Parathyroid adenoma (tissue), 2 donors: ENCODE measurements at regions not wholly inside any gene's neighbourhood (a gene's known extent, or its start where the extent isn't known, plus 50 kb on each side); places are given as distances from the start of the nearest gene placed in this dataset.

Source experiments
- H2AFZ ChIP-seq: fragments of 300-600 bp; sonication (generic); one replicate; pipeline ENCODE4 v1.7.0; 2017; ENCODE audit warnings: antibody characterized with exemption, mild to moderate bottlenecking
- H3K27ac ChIP-seq: fragments of 300-600 bp; sonication (generic); one replicate; pipeline ENCODE4 v1.7.0; 2017
- H3K27me3 ChIP-seq: fragments of 300-600 bp; sonication (generic); one replicate; pipeline ENCODE4 v1.7.0; 2017; ENCODE audit warnings: low read length; ENCODE audit not compliant: control insufficient read depth, insufficient read depth
- H3K36me3 ChIP-seq: fragments of 300-600 bp; sonication (generic); one replicate; pipeline ENCODE4 v1.7.0; 2017; ENCODE audit warnings: low read length; ENCODE audit not compliant: control insufficient read depth, insufficient read depth
- H3K4me1 ChIP-seq: fragments of 300-600 bp; sonication (generic); one replicate; pipeline ENCODE4 v1.7.0; 2017; ENCODE audit warnings: control low read depth
- H3K4me2 ChIP-seq: fragments of 300-600 bp; sonication (generic); one replicate; pipeline ENCODE4 v1.7.0; 2017; ENCODE audit warnings: low read length
- H3K4me3 ChIP-seq: fragments of 300-600 bp; sonication (generic); one replicate; pipeline ENCODE4 v1.7.0; 2017; ENCODE audit warnings: low read depth, low read length
- H3K79me2 ChIP-seq: fragments of 300-600 bp; sonication (generic); one replicate; pipeline ENCODE4 v1.7.0; 2017; ENCODE audit warnings: control low read depth
- H3K9ac ChIP-seq: fragments of 300-600 bp; sonication (generic); one replicate; pipeline ENCODE4 v1.7.0; 2017; ENCODE audit warnings: mild to moderate bottlenecking
- H3K9me3 ChIP-seq: fragments of 300-600 bp; sonication (generic); one replicate; pipeline ENCODE4 v1.7.0; 2017; ENCODE audit warnings: low read length; ENCODE audit not compliant: control insufficient read depth
- CTCF ChIP-seq: fragments of 300-600 bp; sonication (generic); IDR thresholded peaks from one replicate; pipeline ENCODE4 v1.7.0; 2017; ENCODE audit warnings: antibody characterized with exemption, mild to moderate bottlenecking
- donor health status: primary hyperparathyroidism.

GRCh38 chr12:39123580-39124253 lies 218.3 kb upstream of the CPNE8 start:
- Histone ChIP-seq H3K4me1 (no peaks in the 10 kb centered on the region), H3K79me2 (no peaks in the 10 kb centered on the region), H2AFZ (no peak overlapping the region), H3K36me3 (no peaks in the 10 kb centered on the region), H3K27me3 (no peaks in the 10 kb centered on the region), H3K9ac (no peak overlapping the region), H3K9me3 (no peaks in the 10 kb centered on the region), H3K4me3 (no peak overlapping the region), H3K4me2 (no peak overlapping the region), H3K27ac (no peak overlapping the region)
- TF ChIP-seq CTCF: no peak

GRCh38 chr12:39122562-39123204 lies 217.3 kb upstream of the CPNE8 start:
- TF ChIP-seq CTCF: no peak
- H3K9me3 ChIP-seq: no peaks in the 10 kb centered on the region
- H3K9ac ChIP-seq: no peak overlapping the region
- H3K27ac ChIP-seq: no peak overlapping the region
- no peaks in the 10 kb centered on the region for H3K36me3 ChIP-seq
- no peak overlapping the region for H2AFZ ChIP-seq
- no peaks in the 10 kb centered on the region for H3K4me1 ChIP-seq
- no peaks in the 10 kb centered on the region for H3K79me2 ChIP-seq
- H3K27me3 ChIP-seq: no peaks in the 10 kb centered on the region
- H3K4me3 ChIP-seq: no peak overlapping the region
- H3K4me2 ChIP-seq: no peak overlapping the region

GRCh38 chr12:39116861-39117260 lies 211.5 kb upstream of the CPNE8 start:
- no peaks in the 10 kb centered on the region for H3K79me2 ChIP-seq
- H2AFZ ChIP-seq: no peak overlapping the region
- H3K36me3 ChIP-seq: no peaks in the 10 kb centered on the region
- no peaks in the 10 kb centered on the region for H3K4me1 ChIP-seq
- no peak overlapping the region for H3K4me2 ChIP-seq
- TF ChIP-seq CTCF: no peak
- H3K9me3 ChIP-seq: no peaks in the 10 kb centered on the region
- H3K27ac ChIP-seq: no peak overlapping the region
- H3K4me3 ChIP-seq: no peak overlapping the region
- no peak overlapping the region for H3K9ac ChIP-seq
- H3K27me3 ChIP-seq: no peaks in the 10 kb centered on the region

- Histone ChIP-seq H3K27me3 (no peaks in the 10 kb centered on the region), H3K4me2 (no peak overlapping the region), H3K4me3 (no peak overlapping the region), H3K9me3 (no peaks in the 10 kb centered on the region), H3K4me1 (no peaks in the 10 kb centered on the region), H3K27ac (no peak overlapping the region), H3K9ac (no peak overlapping the region), H3K79me2 (no peaks in the 10 kb centered on the region), H2AFZ (no peak overlapping the region), H3K36me3 (no peaks in the 10 kb centered on the region)
- no peak for TF ChIP-seq CTCF
Measured at GRCh38 chr12:39112064-39112463, 206.7 kb upstream of the CPNE8 start.

GRCh38 chr12:39105111-39105510 lies 199.7 kb upstream of the CPNE8 start:
- Histone ChIP-seq H3K27ac (no peak overlapping the region), H3K9ac (no peak overlapping the region), H3K79me2 (no peaks in the 10 kb centered on the region), H3K4me3 (no peak overlapping the region), H3K4me1 (no peaks in the 10 kb centered on the region), H3K27me3 (no peaks in the 10 kb centered on the region), H3K9me3 (no peaks in the 10 kb centered on the region), H3K36me3 (no peaks in the 10 kb centered on the region), H2AFZ (no peak overlapping the region), H3K4me2 (no peak overlapping the region)
- no peak for TF ChIP-seq CTCF
